Inferior parietal cortex (tissue), 1 donor: ENCODE measurements at regions not wholly inside any gene's neighbourhood (a gene's known extent, or its start where the extent isn't known, plus 50 kb on each side); places are given as distances from the start of the nearest gene placed in this dataset.
"Not testable (repeated sequence)": the region's sequence is repeated elsewhere in the genome, so short reads cannot be mapped to it uniquely, and the experiment has no call there.

Experiments used
- DNase-seq: peaks from one replicate; pipeline ENCODE4 v3.0.0-alpha.2; 2016; ENCODE audit errors: extremely low spot score

GRCh38 chr7:110448918-110449317, 642.0 kb upstream of the LRRN3 start:
- DNase-seq, result no peak

GRCh38 chr7:110454713-110455112, 636.2 kb upstream of the LRRN3 start:
- no peak for DNase-seq

- DNase-seq, result no peak
These were observed 629.3 kb upstream of the LRRN3 start for GRCh38 chr7:110461621-110462020.

GRCh38 chr7:110470420-110470819, 620.5 kb upstream of the LRRN3 start:
- no peak for DNase-seq

- not testable (repeated sequence) for DNase-seq
These were observed 618.5 kb upstream of the LRRN3 start for GRCh38 chr7:110472419-110472818.

GRCh38 chr7:110480964-110481363, 610.0 kb upstream of the LRRN3 start:
- no peak for DNase-seq

- DNase-seq, result no peak
These were observed 607.4 kb upstream of the LRRN3 start for GRCh38 chr7:110483553-110483952.

GRCh38 chr7:110484356-110484755, 606.6 kb upstream of the LRRN3 start:
- no peak for DNase-seq

GRCh38 chr7:110486549-110486948, 604.4 kb upstream of the LRRN3 start:
- DNase-seq, result no peak

- DNase-seq, result no peak
These were observed 588.0 kb upstream of the LRRN3 start for GRCh38 chr7:110502888-110503465.

GRCh38 chr7:110507369-110507768, 583.6 kb upstream of the LRRN3 start:
- no peak for DNase-seq

GRCh38 chr7:110507832-110508231, 583.1 kb upstream of the LRRN3 start:
- DNase-seq, result no peak

GRCh38 chr7:110514975-110515551, 575.9 kb upstream of the LRRN3 start:
- DNase-seq, result not testable (repeated sequence)

- no peak for DNase-seq
These were observed 571.1 kb upstream of the LRRN3 start for GRCh38 chr7:110519851-110520250.

GRCh38 chr7:110521357-110521911, 569.5 kb upstream of the LRRN3 start:
- no peak for DNase-seq

GRCh38 chr7:110522061-110522760, 568.7 kb upstream of the LRRN3 start:
- no peak for DNase-seq

- DNase-seq, result no peak
These were observed 568.1 kb upstream of the LRRN3 start for GRCh38 chr7:110522761-110523200.

GRCh38 chr7:110529175-110529574, 561.8 kb upstream of the LRRN3 start:
- no peak for DNase-seq

- no peak for DNase-seq
These were observed 559.7 kb upstream of the LRRN3 start for GRCh38 chr7:110531186-110531585.

GRCh38 chr7:110534241-110534931, 556.5 kb upstream of the LRRN3 start:
- DNase-seq, result no peak

- no peak for DNase-seq
These were observed 551.7 kb upstream of the LRRN3 start for GRCh38 chr7:110539216-110539615.

- DNase-seq, result no peak
These were observed 549.0 kb upstream of the LRRN3 start for GRCh38 chr7:110541962-110542361.
